ENCODE measurements at regions not wholly inside any gene's neighbourhood (a gene's known extent, or its start where the extent isn't known, plus 50 kb on each side); places are given as distances from the start of the nearest gene placed in this dataset.

DNA sequence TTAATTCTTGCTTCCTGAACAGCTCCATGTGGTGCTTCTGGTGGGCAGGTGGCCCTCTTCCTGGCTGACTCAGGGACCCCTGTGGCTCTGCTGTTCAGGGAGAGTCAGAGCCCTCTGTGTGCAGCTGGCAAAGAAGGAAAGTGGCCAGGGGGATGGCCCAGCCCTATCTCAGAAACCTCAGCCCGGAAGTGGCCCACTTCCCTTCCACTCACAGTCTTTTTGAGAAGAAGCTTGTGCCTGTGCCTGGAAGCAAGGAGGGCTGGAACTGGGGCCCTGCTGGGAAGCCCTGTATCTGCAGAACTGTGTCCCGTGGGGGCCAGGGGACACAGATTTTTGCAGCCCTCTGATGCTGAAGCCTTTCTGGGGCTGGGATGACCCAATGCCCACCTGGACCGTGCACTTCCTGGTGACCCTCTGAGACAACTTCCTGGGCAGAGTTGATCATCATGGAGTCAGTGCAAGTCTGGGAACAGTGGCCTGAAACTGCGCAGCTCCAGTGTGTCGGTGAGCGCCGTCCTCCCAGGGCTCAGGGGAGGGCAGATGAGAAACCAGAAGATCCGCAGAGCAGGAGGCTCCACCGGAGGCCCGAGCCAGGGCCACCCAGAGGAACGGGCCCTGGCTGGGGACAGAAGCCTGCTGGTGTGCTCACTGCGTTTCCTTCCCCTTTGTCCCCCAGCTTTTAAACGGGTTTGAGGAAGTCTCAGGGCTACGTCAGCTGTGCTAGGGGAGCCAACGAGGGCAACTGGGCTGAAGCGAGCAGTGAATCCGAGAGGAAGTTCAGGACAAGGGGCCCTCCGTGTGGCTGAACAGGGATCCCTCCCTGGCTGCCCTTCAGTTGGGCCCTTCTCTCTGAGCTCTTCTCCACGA lies 217.4 kb upstream of the RTL1 start:
- TF ChIP-seq, protein P1, sequence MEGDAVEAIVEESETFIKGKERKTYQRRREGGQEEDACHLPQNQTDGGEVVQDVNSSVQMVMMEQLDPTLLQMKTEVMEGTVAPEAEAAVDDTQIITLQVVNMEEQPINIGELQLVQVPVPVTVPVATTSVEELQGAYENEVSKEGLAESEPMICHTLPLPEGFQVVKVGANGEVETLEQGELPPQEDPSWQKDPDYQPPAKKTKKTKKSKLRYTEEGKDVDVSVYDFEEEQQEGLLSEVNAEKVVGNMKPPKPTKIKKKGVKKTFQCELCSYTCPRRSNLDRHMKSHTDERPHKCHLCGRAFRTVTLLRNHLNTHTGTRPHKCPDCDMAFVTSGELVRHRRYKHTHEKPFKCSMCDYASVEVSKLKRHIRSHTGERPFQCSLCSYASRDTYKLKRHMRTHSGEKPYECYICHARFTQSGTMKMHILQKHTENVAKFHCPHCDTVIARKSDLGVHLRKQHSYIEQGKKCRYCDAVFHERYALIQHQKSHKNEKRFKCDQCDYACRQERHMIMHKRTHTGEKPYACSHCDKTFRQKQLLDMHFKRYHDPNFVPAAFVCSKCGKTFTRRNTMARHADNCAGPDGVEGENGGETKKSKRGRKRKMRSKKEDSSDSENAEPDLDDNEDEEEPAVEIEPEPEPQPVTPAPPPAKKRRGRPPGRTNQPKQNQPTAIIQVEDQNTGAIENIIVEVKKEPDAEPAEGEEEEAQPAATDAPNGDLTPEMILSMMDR (IDR thresholded peaks at IDR 0.05; ENCODE audit: extremely low read depth, missing control alignments) = no peak
- DNase-seq (ENCODE audit: low spot score) = no peak

DNA sequence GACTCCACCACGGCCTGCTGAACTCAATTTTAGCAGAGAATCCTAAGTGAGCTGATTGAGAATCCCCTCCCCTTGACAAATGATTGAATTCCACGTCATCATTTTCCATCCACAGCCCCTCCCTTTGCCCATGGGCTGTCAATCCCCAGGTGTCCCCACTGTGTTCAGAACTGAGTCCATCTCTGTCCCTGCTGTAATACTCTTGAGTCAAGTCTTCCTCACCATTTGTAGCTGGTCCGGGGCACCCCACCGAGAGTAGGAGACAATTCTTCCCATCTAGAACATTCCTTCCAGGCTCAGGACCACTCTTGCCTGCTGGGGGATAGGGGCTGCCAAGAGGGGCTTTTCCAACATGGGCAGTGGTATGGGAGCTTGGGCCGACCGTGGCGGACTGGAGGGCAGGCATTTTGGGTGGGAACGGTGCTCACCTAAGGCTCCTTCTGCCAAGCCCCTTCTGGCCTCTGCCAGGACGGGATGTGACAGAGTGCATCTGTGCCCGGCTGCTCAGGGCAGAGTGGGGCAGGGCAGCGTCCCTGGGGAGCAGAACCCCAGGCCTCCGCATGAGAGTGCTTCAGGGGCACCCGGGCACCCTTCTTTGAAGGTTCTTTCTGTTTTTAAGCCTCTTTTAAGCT lies 218.1 kb upstream of the RTL1 start:
- TF ChIP-seq, protein P1 (IDR thresholded peaks at IDR 0.05; ENCODE audit: extremely low read depth, missing control alignments) = no peak
- no peak for DNase-seq (ENCODE audit: low spot score)

DNA sequence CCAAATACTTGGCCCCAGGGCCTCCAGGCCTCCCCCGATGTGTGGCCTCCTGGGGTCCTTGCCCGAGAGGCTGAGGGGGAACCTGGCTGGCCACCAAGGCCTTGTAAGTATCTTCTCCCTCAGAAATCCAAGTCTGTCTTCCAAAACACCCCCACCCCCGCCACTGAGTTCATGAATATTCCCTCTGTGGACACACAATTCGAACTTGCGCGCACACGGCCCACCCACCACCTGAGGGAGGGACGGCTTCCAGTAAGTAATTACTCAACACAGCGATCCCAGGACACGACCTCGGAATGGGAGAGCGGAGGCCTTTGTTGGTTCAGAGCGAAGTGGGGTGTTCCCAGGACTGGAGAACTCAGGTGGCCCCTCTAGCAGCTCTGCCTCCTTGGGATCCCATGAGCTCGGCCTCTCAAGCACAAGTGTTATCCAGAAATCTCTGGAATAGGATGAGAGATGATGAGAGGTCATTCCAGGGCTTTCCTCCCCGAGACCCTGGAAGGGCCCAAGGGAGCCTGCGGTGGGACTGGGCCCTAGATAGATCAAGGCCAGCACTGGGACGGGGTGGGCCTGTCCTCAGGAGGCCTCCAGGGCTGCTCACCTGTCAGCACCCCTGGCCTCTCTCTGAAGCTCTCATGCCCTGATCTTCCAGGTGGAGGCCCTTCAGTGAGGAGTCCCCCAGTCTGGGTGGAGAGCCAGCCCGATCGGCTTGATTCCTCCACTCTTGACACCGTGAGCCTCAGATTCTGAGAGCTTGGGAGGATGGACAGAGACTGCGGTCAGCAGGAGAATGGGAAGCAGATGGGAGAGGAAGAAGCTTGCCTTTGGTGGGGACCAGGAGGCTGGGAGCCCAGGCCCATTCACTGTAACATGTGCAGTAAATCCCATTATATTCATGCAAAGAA lies 219.0 kb upstream of the RTL1 start:
- TF ChIP-seq, protein P1 (IDR thresholded peaks at IDR 0.05; ENCODE audit: extremely low read depth, missing control alignments) = no peak
- DNase-seq (ENCODE audit: low spot score) = no peak

DNA sequence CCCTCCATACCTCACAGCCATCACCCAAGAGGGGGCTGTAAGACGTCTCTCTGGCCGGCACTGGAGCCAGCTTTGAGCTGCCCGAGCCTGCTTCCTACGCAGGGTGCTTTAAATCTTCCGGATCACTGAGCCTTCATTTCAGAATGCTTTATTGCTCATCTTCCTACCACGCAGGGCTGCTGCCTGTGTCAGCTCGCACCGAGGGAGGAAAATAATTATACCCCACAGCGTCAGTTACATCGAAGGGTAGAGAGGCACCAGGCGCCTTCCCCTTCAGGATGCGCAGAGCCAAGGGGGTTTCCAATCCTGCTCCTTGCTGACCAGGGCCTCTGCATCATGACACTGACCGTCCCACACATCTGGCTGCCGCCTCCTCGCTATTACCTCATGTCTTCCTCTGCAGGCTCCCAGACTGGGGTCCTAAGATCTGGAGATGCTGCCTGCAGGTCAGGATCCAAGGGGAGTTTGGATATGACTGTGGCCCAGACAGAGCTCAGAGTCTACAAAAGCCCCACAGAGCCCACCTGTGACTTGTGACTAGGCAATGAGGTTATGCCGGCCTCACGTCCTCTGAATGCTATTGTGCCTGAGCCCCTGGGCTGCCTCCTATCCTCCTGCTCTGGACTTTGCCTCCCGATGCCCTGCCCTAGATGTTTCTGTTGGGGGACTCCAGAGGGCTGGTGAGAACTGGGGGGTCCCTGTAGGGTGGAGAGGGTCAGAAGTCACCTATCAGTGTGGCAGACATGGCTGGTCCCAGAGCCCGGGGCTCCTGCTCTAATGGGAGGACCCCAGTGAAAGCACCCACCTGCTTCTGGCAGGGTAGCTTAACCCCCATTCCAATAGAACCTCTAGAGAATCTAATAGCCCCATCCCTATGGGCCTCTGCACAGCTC lies 220.3 kb upstream of the RTL1 start:
- DNase-seq (ENCODE audit: low spot score) = no peak
- TF ChIP-seq, protein P1 (IDR thresholded peaks at IDR 0.05; ENCODE audit: extremely low read depth, missing control alignments) = no peak

DNA sequence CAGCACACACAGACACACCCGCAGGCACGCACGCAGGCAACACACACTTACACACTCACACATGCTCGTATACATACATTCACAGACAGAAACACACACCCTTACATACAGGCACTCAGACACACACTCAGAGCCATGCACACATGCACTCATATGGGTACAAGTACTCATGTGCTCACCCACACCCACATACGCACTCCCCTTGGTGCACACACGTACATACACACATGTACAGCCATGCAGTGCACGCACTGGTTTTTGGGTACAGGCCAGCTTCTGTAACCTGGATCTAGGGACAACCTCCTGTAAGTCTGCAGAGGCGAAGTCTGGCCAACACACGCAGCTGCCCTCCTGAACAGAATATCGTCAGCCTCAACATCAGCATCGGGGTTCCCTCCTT lies 221.3 kb upstream of the RTL1 start:
- TF ChIP-seq, protein P1 (IDR thresholded peaks at IDR 0.05; ENCODE audit: extremely low read depth, missing control alignments) = no peak
- no peak for DNase-seq (ENCODE audit: low spot score)

DNA sequence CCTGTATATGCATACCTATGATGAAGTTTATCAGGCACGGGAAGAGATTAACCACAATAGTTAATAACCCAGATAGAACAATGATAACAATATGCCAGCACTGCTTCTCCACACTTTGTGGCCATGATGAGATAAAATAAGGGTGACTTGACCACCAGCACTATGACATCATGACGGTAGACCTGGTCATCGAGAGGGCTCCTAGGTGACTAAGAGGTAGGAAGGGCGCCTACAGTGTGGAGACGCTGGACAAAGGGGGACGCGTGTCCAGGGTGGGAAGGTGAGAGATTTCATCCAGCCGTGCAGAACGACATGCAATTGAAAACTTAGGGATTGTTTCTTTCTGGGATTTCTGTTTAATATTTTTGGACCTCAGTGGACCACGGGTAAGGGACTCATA lies 221.8 kb upstream of the RTL1 start:
- TF ChIP-seq, protein P1 (IDR thresholded peaks at IDR 0.05; ENCODE audit: extremely low read depth, missing control alignments) = no peak
- no peak for DNase-seq (ENCODE audit: low spot score)

All from GM20000 (cell line).